ENCODE measurements at regions not wholly inside any gene's neighbourhood (a gene's known extent, or its start where the extent isn't known, plus 50 kb on each side); places are given as distances from the start of the nearest gene placed in this dataset.

DNA sequence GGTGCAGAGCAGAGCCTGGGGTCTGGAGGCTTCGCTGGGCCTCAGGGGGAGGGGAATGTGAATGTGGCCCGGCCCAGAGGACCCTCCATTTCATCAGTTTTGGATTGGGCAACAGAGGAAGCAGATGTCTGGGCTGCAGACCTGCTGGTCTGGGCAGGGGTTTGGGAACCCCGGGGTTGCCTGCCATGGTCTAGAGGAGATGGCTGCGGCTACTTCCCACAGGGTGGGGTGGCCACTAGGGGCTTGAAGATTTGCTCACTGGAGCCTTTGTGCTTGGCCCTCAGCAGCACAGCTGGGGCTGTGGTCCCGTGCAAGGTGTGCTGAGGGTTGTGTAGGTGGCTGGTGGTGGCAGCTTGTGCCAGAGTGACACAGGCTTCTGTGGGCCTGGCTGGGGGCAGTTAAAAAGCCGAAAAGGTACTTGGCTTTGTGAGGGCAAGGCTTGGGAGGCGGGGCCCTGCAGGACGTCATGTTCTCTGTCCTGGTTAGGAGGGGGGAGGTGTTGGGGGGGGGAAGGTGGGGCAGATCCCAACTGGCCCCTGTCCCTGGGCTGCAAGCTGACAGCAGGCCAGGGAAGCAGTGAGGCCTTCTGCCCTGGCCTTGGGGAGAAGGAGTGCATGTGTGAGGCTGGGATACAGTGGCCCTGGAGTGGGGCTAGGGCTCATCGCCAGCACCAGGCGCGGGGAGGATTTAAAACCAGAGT is 98.0 kb downstream of the KPNA2 start:
- Histone ChIP-seq H3K4me3 (ENCODE audit: low read depth, low read length) (no peak overlapping the region), H3K79me2 (no peaks in the 10 kb centered on the region), H3K27me3 (ENCODE audit: control insufficient read depth, insufficient read depth, low read length) (no peaks in the 10 kb centered on the region), H3K36me3 (ENCODE audit: control insufficient read depth, insufficient read depth, low read length) (no peaks in the 10 kb centered on the region), H3K9ac (no peak overlapping the region), H3K4me2 (ENCODE audit: low read length) (no peak overlapping the region), H3K4me1 (no peaks in the 10 kb centered on the region), H3K9me3 (ENCODE audit: control insufficient read depth, low read length) (no peaks in the 10 kb centered on the region), H3K27ac (no peak overlapping the region), H2AFZ (no peak overlapping the region)
- TF ChIP-seq CTCF (IDR thresholded peaks at IDR 0.05) = no peak

DNA sequence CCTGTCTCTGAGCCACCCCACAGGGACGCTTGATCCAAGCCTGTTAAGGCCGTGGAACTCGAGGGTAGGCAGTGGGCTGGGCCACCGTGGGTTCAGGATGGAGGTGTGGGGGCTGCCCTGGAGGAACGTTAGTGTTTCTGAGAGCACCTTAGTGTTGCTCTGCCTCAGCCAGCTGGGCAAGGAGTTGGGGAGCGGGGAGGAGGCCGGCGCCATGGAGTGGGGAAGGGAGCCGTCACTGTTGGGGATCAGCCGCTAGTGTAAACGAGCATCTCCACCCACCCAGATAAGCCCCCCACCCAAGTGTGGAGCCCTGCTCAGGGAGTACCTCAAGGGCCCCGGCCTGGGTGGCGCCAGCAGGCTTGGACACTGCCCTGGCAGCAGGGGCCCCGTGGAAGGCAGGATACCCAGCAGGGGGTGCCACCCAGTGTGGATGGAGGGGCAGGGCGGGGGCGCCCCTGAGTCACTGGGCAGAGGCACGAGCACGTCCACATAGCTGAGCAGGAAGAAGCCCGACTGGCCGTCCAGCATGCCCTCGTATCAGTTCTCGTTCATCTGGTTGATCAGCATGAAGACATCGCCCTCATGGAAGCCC is 98.6 kb downstream of the KPNA2 start:
- Histone ChIP-seq H3K79me2 (no peaks in the 10 kb centered on the region), H3K27me3 (ENCODE audit: control insufficient read depth, insufficient read depth, low read length) (no peaks in the 10 kb centered on the region), H3K27ac (no peak overlapping the region), H3K9ac (no peak overlapping the region), H3K4me3 (ENCODE audit: low read depth, low read length) (no peak overlapping the region), H3K9me3 (ENCODE audit: control insufficient read depth, low read length) (no peaks in the 10 kb centered on the region), H2AFZ (no peak overlapping the region), H3K4me2 (ENCODE audit: low read length) (no peak overlapping the region), H3K36me3 (ENCODE audit: control insufficient read depth, insufficient read depth, low read length) (no peaks in the 10 kb centered on the region), H3K4me1 (no peaks in the 10 kb centered on the region)
- no peak for TF ChIP-seq CTCF (IDR thresholded peaks at IDR 0.05)

- Histone ChIP-seq H3K9me3 (ENCODE audit: control insufficient read depth, low read length) (no peaks in the 10 kb centered on the region), H3K4me2 (ENCODE audit: low read length) (no peak overlapping the region), H2AFZ (no peak overlapping the region), H3K36me3 (ENCODE audit: control insufficient read depth, insufficient read depth, low read length) (no peaks in the 10 kb centered on the region), H3K27me3 (ENCODE audit: control insufficient read depth, insufficient read depth, low read length) (no peaks in the 10 kb centered on the region), H3K4me3 (ENCODE audit: low read depth, low read length) (no peak overlapping the region), H3K4me1 (no peaks in the 10 kb centered on the region), H3K79me2 (no peaks in the 10 kb centered on the region), H3K9ac (no peak overlapping the region), H3K27ac (no peak overlapping the region)
- no peak for TF ChIP-seq CTCF (IDR thresholded peaks at IDR 0.05)
These were observed 99.2 kb downstream of the KPNA2 start for GRCh38 chr17:68134731-68135130.

DNA sequence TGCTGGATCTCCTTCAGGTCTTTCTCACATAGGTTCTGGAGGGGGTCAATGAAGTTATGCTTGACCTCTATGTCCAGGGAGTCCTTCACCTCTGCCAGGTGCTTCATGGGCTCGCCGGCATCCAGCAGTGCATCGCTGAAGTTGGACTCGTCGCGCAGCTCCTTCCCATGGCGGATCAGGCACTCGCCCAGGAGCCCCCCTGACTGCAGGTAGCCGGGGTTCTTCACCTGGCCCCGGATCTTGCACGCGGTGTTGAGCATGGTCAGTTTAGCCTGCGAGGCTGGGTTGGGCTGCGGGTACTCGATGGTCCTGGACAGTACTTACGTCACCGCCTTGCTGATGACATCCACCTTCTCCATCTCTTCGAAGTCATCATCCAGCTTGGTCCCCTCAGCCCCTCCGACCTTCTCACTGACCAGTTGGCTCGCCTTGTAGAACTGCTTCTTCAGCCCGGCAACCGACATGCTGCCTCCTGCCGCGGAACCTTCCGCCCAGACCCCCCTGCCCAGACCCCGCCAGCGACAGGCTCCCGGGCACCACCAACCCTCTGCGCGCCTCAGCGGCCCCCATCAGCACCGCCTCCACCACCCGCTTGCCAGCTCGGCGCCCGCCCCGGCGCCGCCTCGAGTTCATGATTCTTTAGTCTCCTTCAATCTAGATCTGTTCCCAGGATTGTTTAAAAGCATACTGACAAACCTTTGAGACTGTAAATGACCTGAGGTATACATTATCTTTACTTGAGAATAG is 99.8 kb downstream of the KPNA2 start:
- Histone ChIP-seq H3K4me1 (no peaks in the 10 kb centered on the region), H3K9ac (no peak overlapping the region), H3K27me3 (ENCODE audit: control insufficient read depth, insufficient read depth, low read length) (no peaks in the 10 kb centered on the region), H3K36me3 (ENCODE audit: control insufficient read depth, insufficient read depth, low read length) (no peaks in the 10 kb centered on the region), H2AFZ (no peak overlapping the region), H3K27ac (no peak overlapping the region), H3K4me3 (ENCODE audit: low read depth, low read length) (no peak overlapping the region), H3K79me2 (no peaks in the 10 kb centered on the region), H3K9me3 (ENCODE audit: control insufficient read depth, low read length) (no peaks in the 10 kb centered on the region), H3K4me2 (ENCODE audit: low read length) (no peak overlapping the region)
- TF ChIP-seq CTCF (IDR thresholded peaks at IDR 0.05) = no peak
